SU-DHL-6 (cell line): ENCODE measurements at regions not wholly inside any gene's neighbourhood (a gene's known extent, or its start where the extent isn't known, plus 50 kb on each side); places are given as distances from the start of the nearest gene placed in this dataset.

Experiments
- CTCF ChIP-seq: fragments of 200-600 bp; sonication (generic); IDR thresholded peaks from one replicate; pipeline ENCODE4 v1.5.1; 2017; ENCODE audit warnings: antibody characterized with exemption, mild to moderate bottlenecking, low read length, moderate library complexity; ENCODE audit not compliant: insufficient read depth, poor library complexity, severe bottlenecking
- EZH2phosphoT487 ChIP-seq: fragments of 200-600 bp; sonication (generic), shearing (Covaris generic); conservative IDR thresholded peaks from 2 replicates; pipeline ENCODE4 v1.6.1; 2018; ENCODE audit warnings: mild to moderate bottlenecking, antibody characterized with exemption, low read length, moderate library complexity, mixed read lengths

- TF ChIP-seq CTCF (no peak), EZH2phosphoT487 (no peak)
These were observed 945.4 kb upstream of the PRMT6 start for GRCh38 chr1:106111044-106111443.
